GM13976 (cell line): ENCODE measurements at regions not wholly inside any gene's neighbourhood (a gene's known extent, or its start where the extent isn't known, plus 50 kb on each side); places are given as distances from the start of the nearest gene placed in this dataset.

Source experiments
- DNase-seq: peaks from one replicate; pipeline ENCODE4 v3.0.0; 2012; ENCODE audit warnings: low spot score
- in situ Hi-C: fragments of 300-500 bp; cut with MboI; formaldehyde crosslinking; loops from one replicate; pipeline ENCODE4 v1.12.0; 2022; ENCODE audit warnings: low sequenced_read_pairs, mixed read lengths, inconsistent platforms; ENCODE audit not compliant: unreplicated experiment
- TF ChIP-seq, protein P1 (sequence below): IDR thresholded peaks from 2 replicates; pipeline ENCODE4 v1.5.1; 2012; ENCODE audit warnings: borderline replicate concordance, mild to moderate bottlenecking; ENCODE audit not compliant: insufficient read depth; ENCODE audit errors: extremely low read depth, missing control alignments, control extremely low read depth

GRCh38 chr6:142500250-142500786 is 198.5 kb downstream of the ADGRG6 start:
- no peak for DNase-seq
- in situ Hi-C loops: no loop called here
- TF ChIP-seq, protein P1, sequence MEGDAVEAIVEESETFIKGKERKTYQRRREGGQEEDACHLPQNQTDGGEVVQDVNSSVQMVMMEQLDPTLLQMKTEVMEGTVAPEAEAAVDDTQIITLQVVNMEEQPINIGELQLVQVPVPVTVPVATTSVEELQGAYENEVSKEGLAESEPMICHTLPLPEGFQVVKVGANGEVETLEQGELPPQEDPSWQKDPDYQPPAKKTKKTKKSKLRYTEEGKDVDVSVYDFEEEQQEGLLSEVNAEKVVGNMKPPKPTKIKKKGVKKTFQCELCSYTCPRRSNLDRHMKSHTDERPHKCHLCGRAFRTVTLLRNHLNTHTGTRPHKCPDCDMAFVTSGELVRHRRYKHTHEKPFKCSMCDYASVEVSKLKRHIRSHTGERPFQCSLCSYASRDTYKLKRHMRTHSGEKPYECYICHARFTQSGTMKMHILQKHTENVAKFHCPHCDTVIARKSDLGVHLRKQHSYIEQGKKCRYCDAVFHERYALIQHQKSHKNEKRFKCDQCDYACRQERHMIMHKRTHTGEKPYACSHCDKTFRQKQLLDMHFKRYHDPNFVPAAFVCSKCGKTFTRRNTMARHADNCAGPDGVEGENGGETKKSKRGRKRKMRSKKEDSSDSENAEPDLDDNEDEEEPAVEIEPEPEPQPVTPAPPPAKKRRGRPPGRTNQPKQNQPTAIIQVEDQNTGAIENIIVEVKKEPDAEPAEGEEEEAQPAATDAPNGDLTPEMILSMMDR: no peak

- in situ Hi-C loops: no loop called here
- DNase-seq: no peak
- TF ChIP-seq, protein P1: no peak
These were observed 200.0 kb downstream of the ADGRG6 start for GRCh38 chr6:142501795-142502194.

DNA sequence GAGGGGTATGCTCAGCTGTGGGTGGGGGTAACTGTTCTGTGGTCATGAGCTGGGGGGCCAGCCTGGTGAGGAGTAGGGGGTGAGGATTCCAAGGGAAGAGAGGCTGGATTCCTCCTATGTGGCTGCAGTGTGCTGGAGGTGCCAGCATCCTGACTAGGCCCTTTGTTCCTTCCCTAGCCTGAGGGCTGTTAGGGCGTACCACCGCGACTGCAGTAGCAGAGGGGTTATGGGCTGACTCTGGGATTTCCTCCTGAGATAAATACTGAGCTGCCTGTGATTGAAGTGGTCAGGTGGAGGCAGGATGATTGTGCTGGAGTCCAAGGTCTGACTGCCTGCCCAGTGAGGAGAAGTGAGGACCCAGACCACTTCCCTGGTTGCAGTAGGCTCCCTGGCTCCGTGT is 205.3 kb downstream of the ADGRG6 start:
- in situ Hi-C loops: no loop called here
- no peak for DNase-seq
- TF ChIP-seq, protein P1: no peak

DNA sequence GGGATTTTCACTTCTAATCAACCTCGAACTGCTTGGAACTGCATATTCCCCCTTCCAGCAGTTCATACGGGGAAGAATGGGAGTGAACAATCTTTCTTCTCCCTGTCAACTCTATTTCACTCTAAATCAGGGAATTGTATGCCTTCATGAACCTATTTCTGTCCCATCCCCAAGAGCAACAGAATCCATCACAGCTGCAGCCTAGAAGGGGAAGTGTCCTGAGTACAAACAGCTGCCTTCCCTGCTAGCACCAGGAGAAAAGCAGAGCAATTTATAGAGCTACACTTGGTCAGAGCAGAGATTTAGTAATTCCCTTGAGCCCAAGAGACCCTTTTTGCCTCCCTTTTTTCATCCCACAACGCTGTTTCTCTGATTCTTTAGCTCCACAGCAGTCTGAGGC is 208.4 kb downstream of the ADGRG6 start:
- DNase-seq: no peak
- TF ChIP-seq, protein P1: no peak
- in situ Hi-C loops: no loop called here

GRCh38 chr6:142518126-142518525 is 216.3 kb downstream of the ADGRG6 start:
- TF ChIP-seq, protein P1: no peak
- in situ Hi-C loops: no loop called here
- no peak for DNase-seq

GRCh38 chr6:142518761-142519160 is 217.0 kb downstream of the ADGRG6 start:
- no peak for DNase-seq
- TF ChIP-seq, protein P1: no peak
- in situ Hi-C loops: no loop called here
